ENCODE measurements at regions not wholly inside any gene's neighbourhood (a gene's known extent, or its start where the extent isn't known, plus 50 kb on each side); places are given as distances from the start of the nearest gene placed in this dataset.

DNA sequence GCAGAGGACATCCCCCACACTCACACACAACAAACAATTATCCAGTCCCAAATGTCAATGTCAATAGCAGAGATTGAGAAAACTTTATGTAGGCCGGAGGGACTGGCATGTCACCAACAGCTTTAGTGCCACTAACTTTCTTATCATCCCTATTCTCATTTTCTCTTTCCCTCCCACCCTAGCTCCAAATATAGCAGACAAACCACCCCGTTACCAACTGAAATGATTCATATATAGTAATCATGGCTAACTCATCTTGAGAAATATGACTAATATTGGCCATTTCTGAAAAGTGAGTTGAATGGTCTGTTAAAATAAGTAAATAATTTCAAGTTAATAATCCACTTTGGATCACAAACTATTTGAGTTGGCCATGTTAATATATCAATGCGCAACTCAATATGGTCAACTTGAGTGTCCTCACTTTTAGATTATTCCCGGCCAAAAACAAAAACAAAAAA is 242.1 kb upstream of the RND3 start:
- TF ChIP-seq, protein P1, sequence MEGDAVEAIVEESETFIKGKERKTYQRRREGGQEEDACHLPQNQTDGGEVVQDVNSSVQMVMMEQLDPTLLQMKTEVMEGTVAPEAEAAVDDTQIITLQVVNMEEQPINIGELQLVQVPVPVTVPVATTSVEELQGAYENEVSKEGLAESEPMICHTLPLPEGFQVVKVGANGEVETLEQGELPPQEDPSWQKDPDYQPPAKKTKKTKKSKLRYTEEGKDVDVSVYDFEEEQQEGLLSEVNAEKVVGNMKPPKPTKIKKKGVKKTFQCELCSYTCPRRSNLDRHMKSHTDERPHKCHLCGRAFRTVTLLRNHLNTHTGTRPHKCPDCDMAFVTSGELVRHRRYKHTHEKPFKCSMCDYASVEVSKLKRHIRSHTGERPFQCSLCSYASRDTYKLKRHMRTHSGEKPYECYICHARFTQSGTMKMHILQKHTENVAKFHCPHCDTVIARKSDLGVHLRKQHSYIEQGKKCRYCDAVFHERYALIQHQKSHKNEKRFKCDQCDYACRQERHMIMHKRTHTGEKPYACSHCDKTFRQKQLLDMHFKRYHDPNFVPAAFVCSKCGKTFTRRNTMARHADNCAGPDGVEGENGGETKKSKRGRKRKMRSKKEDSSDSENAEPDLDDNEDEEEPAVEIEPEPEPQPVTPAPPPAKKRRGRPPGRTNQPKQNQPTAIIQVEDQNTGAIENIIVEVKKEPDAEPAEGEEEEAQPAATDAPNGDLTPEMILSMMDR (IDR thresholded peaks at IDR 0.05; ENCODE audit: low read length) = no peak
- TF ChIP-seq EZH2 (IDR thresholded peaks at IDR 0.05; ENCODE audit: borderline replicate concordance, low read length) = no peak
